ENCODE measurements at regions not wholly inside any gene's neighbourhood (a gene's known extent, or its start where the extent isn't known, plus 50 kb on each side); places are given as distances from the start of the nearest gene placed in this dataset.

DNA sequence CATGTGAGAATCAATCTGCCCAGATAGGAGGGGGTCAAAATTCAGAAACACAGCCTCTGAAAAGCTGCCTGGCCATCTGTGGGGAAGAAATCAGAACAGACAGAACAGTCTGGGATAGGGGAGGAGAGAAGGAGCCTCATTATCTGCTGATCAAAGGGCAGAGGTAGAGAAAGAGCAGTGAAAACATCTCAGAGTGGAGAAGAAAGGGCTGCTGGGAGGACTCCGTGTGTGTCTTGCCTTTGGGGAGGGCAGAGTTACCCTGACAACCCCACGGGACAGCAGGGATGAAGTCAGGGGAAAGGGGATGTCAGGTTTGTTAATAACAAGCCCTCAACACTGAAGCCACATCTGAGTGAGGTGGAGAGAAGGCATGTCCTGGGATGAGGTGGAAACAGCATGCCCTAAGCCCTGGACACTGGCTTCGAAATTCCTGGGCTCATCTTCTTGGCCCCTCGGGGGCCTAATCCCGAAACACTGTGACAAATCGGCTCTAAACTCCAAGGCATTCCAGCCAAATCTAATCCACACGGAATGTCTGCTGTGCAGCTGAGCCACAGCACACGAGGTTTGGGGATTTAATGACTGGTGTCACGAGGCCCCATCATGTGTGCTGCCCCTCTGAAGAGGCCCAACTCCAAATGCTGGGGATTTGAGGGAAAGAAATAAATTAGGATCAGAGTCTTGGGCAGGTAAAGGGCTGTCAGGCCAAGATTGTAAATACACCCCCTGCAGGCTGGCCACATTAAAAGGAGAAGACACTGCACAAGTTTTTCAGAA, 82.8 kb upstream of the FGFR2 start:
- no peak overlapping the region for H3K4me2 ChIP-seq
- peaks cover 49% of the 10 kb centered on the region for H3K27me3 ChIP-seq (ENCODE audit: insufficient read depth, low read depth)
- TF ChIP-seq EZH2 (IDR thresholded peaks at IDR 0.05; ENCODE audit: low read depth): no peak
- TF ChIP-seq, protein P1, sequence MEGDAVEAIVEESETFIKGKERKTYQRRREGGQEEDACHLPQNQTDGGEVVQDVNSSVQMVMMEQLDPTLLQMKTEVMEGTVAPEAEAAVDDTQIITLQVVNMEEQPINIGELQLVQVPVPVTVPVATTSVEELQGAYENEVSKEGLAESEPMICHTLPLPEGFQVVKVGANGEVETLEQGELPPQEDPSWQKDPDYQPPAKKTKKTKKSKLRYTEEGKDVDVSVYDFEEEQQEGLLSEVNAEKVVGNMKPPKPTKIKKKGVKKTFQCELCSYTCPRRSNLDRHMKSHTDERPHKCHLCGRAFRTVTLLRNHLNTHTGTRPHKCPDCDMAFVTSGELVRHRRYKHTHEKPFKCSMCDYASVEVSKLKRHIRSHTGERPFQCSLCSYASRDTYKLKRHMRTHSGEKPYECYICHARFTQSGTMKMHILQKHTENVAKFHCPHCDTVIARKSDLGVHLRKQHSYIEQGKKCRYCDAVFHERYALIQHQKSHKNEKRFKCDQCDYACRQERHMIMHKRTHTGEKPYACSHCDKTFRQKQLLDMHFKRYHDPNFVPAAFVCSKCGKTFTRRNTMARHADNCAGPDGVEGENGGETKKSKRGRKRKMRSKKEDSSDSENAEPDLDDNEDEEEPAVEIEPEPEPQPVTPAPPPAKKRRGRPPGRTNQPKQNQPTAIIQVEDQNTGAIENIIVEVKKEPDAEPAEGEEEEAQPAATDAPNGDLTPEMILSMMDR (conservative IDR thresholded peaks at IDR 0.05): no peak
- H3K36me3 ChIP-seq (ENCODE audit: low read depth): no peaks in the 10 kb centered on the region
- no peak for DNase-seq
- intact Hi-C loops (cut with micrococcal nuclease; ENCODE audit: unreplicated experiment): no loop called here
- H3K79me2 ChIP-seq (ENCODE audit: low read depth): no peaks in the 10 kb centered on the region
- no peaks in the 10 kb centered on the region for H3F3A ChIP-seq (ENCODE audit: insufficient read depth, low read depth)
- H3K27ac ChIP-seq: no peak overlapping the region
- no peak overlapping the region for H3K4me3 ChIP-seq
- POLR2A ChIA-PET (ENCODE audit: unreplicated experiment): no interaction called here
- H2AFZ ChIP-seq: no peak overlapping the region
- H3K9me2 ChIP-seq (ENCODE audit: insufficient read depth): no peaks in the 10 kb centered on the region
- no peaks in the 10 kb centered on the region for H3K4me1 ChIP-seq (replicated peaks; ENCODE audit: insufficient read depth)
- no TSS peak for BruUV-seq (replicated peaks)
- H4K20me1 ChIP-seq (ENCODE audit: insufficient read depth): no peaks in the 10 kb centered on the region
- CTCF ChIA-PET: no interaction called here
- H3K9me3 ChIP-seq (ENCODE audit: insufficient read depth, low read depth): no peaks in the 10 kb centered on the region

DNA sequence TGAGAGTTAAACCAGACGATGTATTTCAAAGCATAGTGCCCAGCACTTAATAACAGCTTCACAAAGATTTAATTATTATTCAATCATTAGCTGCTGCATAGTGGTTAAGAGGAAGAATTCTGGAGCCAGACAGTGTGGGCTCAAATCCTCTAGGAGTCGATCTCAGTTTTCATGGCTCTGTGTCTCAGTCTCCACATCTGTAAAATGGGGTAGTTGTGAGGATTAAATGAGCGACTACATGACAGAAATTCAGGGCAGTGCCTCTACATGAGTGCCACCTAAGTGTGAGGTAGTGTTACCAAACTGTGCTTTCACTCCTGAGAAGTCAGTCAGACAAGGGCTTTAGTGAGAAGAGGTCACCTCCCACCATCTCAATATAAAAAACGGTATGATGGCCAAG, 81.7 kb upstream of the FGFR2 start:
- no peaks in the 10 kb centered on the region for H3K4me1 ChIP-seq (replicated peaks; ENCODE audit: insufficient read depth)
- no peaks in the 10 kb centered on the region for H3K36me3 ChIP-seq (ENCODE audit: low read depth)
- no peaks in the 10 kb centered on the region for H3F3A ChIP-seq (ENCODE audit: insufficient read depth, low read depth)
- H3K4me2 ChIP-seq: no peak overlapping the region
- no peak for DNase-seq
- TF ChIP-seq, protein P1 (conservative IDR thresholded peaks at IDR 0.05): no peak
- no peak for TF ChIP-seq EZH2 (IDR thresholded peaks at IDR 0.05; ENCODE audit: low read depth)
- H3K27ac ChIP-seq: no peak overlapping the region
- no peaks in the 10 kb centered on the region for H4K20me1 ChIP-seq (ENCODE audit: insufficient read depth)
- H2AFZ ChIP-seq: no peak overlapping the region
- H3K9me2 ChIP-seq (ENCODE audit: insufficient read depth): no peaks in the 10 kb centered on the region
- intact Hi-C loops (cut with micrococcal nuclease; ENCODE audit: unreplicated experiment): no loop called here
- no peak overlapping the region for H3K4me3 ChIP-seq
- CTCF ChIA-PET: no interaction called here
- H3K9me3 ChIP-seq (ENCODE audit: insufficient read depth, low read depth): no peaks in the 10 kb centered on the region
- no peaks in the 10 kb centered on the region for H3K79me2 ChIP-seq (ENCODE audit: low read depth)
- POLR2A ChIA-PET (ENCODE audit: unreplicated experiment): no interaction called here
- peaks cover 39% of the 10 kb centered on the region for H3K27me3 ChIP-seq (ENCODE audit: insufficient read depth, low read depth)
- no TSS peak for BruUV-seq (replicated peaks)

DNA sequence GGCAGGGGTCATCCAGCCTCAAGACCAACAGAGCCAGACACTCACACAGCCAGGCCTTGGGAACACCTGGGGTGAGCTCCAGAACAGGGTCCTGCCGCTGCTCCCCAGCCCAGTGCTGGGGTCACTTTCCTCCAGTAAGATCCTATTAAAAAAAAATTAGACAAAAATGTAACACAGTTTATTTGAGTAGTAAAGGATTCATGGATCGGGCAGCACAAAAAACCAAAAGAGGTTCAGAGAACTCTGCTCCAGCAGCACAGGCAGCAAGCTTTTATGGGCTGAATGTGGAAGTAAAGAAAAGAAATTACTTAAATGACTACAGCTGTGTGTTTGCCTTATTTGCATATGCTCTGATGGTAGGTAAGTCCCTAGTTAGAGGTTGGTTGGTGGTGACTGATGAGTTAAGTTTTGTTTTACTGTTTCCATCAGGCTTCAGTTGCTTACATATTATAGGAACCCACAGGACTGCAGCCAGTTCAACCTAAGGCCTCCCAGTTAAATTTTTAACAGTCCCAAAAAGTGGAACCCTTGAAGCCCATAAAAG, 80.5 kb upstream of the FGFR2 start:
- intact Hi-C loops (cut with micrococcal nuclease; ENCODE audit: unreplicated experiment): no loop called here
- no TSS peak for BruUV-seq (replicated peaks)
- no peaks in the 10 kb centered on the region for H4K20me1 ChIP-seq (ENCODE audit: insufficient read depth)
- H3F3A ChIP-seq (ENCODE audit: insufficient read depth, low read depth): no peaks in the 10 kb centered on the region
- H3K79me2 ChIP-seq (ENCODE audit: low read depth): no peaks in the 10 kb centered on the region
- TF ChIP-seq EZH2 (IDR thresholded peaks at IDR 0.05; ENCODE audit: low read depth): no peak
- TF ChIP-seq, protein P1 (conservative IDR thresholded peaks at IDR 0.05): no peak
- no peak overlapping the region for H3K27ac ChIP-seq
- DNase-seq: no peak
- H3K4me1 ChIP-seq (replicated peaks; ENCODE audit: insufficient read depth): no peaks in the 10 kb centered on the region
- H2AFZ ChIP-seq: no peak overlapping the region
- peaks cover 40% of the 10 kb centered on the region for H3K27me3 ChIP-seq (ENCODE audit: insufficient read depth, low read depth)
- no peak overlapping the region for H3K4me2 ChIP-seq
- CTCF ChIA-PET: no interaction called here
- H3K4me3 ChIP-seq: no peak overlapping the region
- no peaks in the 10 kb centered on the region for H3K9me3 ChIP-seq (ENCODE audit: insufficient read depth, low read depth)
- H3K36me3 ChIP-seq (ENCODE audit: low read depth): no peaks in the 10 kb centered on the region
- H3K9me2 ChIP-seq (ENCODE audit: insufficient read depth): no peaks in the 10 kb centered on the region
- POLR2A ChIA-PET (ENCODE audit: unreplicated experiment): no interaction called here

All from PC-9 (cell line).